Caco-2 (cell line): ENCODE measurements at regions not wholly inside any gene's neighbourhood (a gene's known extent, or its start where the extent isn't known, plus 50 kb on each side); places are given as distances from the start of the nearest gene placed in this dataset.

Experiments
- BruUV-seq: library from RNA; stranded (reverse); fragments of 400-500 nt; replicated peaks from 2 replicates; lab custom pipeline; 2021; lab: Mats Ljungman, UMichigan
- CTCF ChIA-PET: fragments of 300-600 bp; sonication (Branson Sonifier 250); formaldehyde crosslinking; loops from one replicate; lab custom pipeline; 2022; ENCODE audit warnings: antibody characterized with exemption; lab: Charles Lee
- POLR2A ChIA-PET: fragments of 300-600 bp; sonication (Branson Sonifier 250); formaldehyde crosslinking; loops from one replicate; lab custom pipeline; 2022; ENCODE audit warnings: antibody characterized with exemption; lab: Charles Lee
- DNase-seq, 2 experiments: peaks; one replicate each; pipeline versions ENCODE4 v3.0.0 to v3.0.0-alpha.2; 2020 to 2022
- H3K27me3 ChIP-seq: replicated peaks from 2 replicates; pipeline ENCODE4 v1.6.0; 2011; ENCODE audit warnings: low read length; ENCODE audit not compliant: control insufficient read depth, insufficient read depth
- H3K36me3 ChIP-seq: 2 replicates; pipeline ENCODE4 v1.5.1; 2011; ENCODE audit warnings: low read length; ENCODE audit not compliant: control insufficient read depth, insufficient read depth
- H3K4me1 ChIP-seq: fragments of 250-450 bp; sonication (Bioruptor Pico); 2 replicates; pipeline ENCODE4 v1.5.1; 2020; ENCODE audit warnings: mild to moderate bottlenecking
- H3K4me3 ChIP-seq: 2 replicates; pipeline ENCODE4 v1.5.1; 2011; ENCODE audit warnings: low read depth, mild to moderate bottlenecking, control low read depth, low read length
- H3K9me3 ChIP-seq: fragments of 250-450 bp; sonication (Bioruptor Pico); 2 replicates; pipeline ENCODE4 v1.5.1; 2020; ENCODE audit warnings: mild to moderate bottlenecking, moderate library complexity
- H3K27ac Mint-ChIP-seq: one replicate; pipeline ENCODE4 v1.8.0; 2022; ENCODE audit warnings: mixed read lengths; ENCODE audit not compliant: unreplicated experiment
- H3K27me3 Mint-ChIP-seq: one replicate; pipeline ENCODE4 v1.8.0; 2022; ENCODE audit warnings: mixed read lengths; ENCODE audit not compliant: insufficient read depth, unreplicated experiment
- H3K36me3 Mint-ChIP-seq: one replicate; pipeline ENCODE4 v1.8.0; 2022; ENCODE audit warnings: mild to moderate bottlenecking, mixed read lengths; ENCODE audit not compliant: insufficient read depth, unreplicated experiment
- H3K4me1 Mint-ChIP-seq: one replicate; pipeline ENCODE4 v1.8.0; 2022; ENCODE audit warnings: low read depth, mixed read lengths; ENCODE audit not compliant: unreplicated experiment
- H3K4me3 Mint-ChIP-seq: one replicate; pipeline ENCODE4 v1.8.0; 2022; ENCODE audit warnings: mild to moderate bottlenecking, moderate library complexity, mixed read lengths; ENCODE audit not compliant: unreplicated experiment
- H3K9me3 Mint-ChIP-seq: one replicate; pipeline ENCODE4 v1.8.0; 2022; ENCODE audit warnings: mixed read lengths; ENCODE audit not compliant: unreplicated experiment
- intact Hi-C: fragments of 100-400 bp; cut with micrococcal nuclease; formaldehyde crosslinking; loops from one replicate; pipeline ENCODE4 v1.10.0; 2022; ENCODE audit not compliant: unreplicated experiment
- TF ChIP-seq, protein P1 (sequence below), 2 experiments: fragments of 200-600 bp in 1 of 2; IDR thresholded peaks; 1 replicate in 1 of 2; 2 replicates in 1 of 2; pipeline versions ENCODE4 v1.5.1 to v1.8.0; 2011 to 2022; ENCODE audit warnings: antibody characterized with exemption in 1 of 2, control low read depth in 1 of 2, inconsistent platforms in 1 of 2, low read depth in 1 of 2, low read length in 1 of 2, mild to moderate bottlenecking in 1 of 2, moderate library complexity in 1 of 2; ENCODE audit not compliant: insufficient read depth in 1 of 2, severe bottlenecking in 1 of 2, unreplicated experiment in 1 of 2

DNA sequence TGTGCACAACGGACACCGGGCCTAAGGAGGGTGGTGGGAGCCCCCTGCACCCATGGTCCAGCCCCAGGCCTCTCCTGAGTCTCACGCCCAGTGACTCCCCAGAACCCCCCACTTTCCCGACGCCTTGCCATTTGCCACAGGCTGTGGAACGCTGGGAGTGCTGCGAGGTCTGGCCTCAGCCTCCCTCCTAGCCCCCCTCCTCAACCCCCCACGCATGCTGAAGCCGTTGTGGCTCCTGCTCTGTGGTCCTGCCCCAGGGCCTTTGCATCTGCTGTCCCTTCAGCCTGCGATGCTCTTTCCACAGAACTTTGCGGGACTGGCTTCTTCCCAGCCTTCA lies 226.0 kb upstream of the GSE1 start:
- intact Hi-C loops = no loop called here
- TF ChIP-seq, protein P1, sequence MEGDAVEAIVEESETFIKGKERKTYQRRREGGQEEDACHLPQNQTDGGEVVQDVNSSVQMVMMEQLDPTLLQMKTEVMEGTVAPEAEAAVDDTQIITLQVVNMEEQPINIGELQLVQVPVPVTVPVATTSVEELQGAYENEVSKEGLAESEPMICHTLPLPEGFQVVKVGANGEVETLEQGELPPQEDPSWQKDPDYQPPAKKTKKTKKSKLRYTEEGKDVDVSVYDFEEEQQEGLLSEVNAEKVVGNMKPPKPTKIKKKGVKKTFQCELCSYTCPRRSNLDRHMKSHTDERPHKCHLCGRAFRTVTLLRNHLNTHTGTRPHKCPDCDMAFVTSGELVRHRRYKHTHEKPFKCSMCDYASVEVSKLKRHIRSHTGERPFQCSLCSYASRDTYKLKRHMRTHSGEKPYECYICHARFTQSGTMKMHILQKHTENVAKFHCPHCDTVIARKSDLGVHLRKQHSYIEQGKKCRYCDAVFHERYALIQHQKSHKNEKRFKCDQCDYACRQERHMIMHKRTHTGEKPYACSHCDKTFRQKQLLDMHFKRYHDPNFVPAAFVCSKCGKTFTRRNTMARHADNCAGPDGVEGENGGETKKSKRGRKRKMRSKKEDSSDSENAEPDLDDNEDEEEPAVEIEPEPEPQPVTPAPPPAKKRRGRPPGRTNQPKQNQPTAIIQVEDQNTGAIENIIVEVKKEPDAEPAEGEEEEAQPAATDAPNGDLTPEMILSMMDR (IDR thresholded peaks at IDR 0.05; ENCODE audit: insufficient read depth in 1 of 2, low read depth in 1 of 2, low read length in 1 of 2, severe bottlenecking in 1 of 2, unreplicated experiment in 1 of 2) = no peak
- no peaks in the 10 kb centered on the region for H3K9me3 ChIP-seq
- no TSS peak for BruUV-seq
- Mint-ChIP-seq H3K9me3 (peaks cover 25% of the 10 kb centered on the region), H3K27me3 (no peaks in the 10 kb centered on the region), H3K27ac (no peak overlapping the region), H3K4me3 (no peak overlapping the region), H3K4me1 (peaks cover 23% of the 10 kb centered on the region), H3K36me3 (peaks cover 10% of the 10 kb centered on the region)
- H3K4me1 ChIP-seq = peaks cover 30% of the 10 kb centered on the region
- DNase-seq = peak in 1 of 2 experiments; percentile 30
- no peaks in the 10 kb centered on the region for H3K27me3 ChIP-seq
- ChIA-PET POLR2A (no interaction called here), CTCF (no interaction called here)
- no peaks in the 10 kb centered on the region for H3K36me3 ChIP-seq
- no peak overlapping the region for H3K4me3 ChIP-seq

DNA sequence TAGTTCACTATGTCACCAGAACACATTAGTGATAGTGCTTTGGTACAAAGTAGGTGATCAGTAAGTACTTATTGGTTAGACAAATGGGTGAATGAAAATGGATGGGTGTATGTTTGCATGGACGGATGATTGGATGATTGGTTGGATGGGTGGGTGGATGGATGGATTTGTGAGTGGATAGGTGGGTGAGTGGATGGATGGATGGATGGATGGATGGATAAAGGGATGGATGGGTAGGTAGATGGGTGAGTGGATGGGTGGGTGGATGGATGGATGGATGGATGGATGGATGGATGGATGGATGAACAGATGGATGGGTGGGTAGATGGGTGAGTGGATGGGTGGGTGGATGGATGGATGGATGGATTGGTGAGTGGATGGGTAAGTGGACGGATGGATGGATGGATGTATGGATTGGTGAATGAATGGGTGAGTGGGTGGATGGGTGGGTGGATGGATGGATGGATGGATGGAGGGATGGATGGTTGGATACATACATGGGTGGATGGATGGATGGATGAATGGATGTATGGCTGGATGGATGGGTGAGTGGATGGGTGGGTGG lies 225.3 kb upstream of the GSE1 start:
- BruUV-seq = no TSS peak
- H3K4me1 Mint-ChIP-seq = peaks cover 19% of the 10 kb centered on the region
- Histone ChIP-seq H3K9me3 (no peaks in the 10 kb centered on the region), H3K4me3 (no peak overlapping the region), H3K36me3 (no peaks in the 10 kb centered on the region), H3K27me3 (no peaks in the 10 kb centered on the region), H3K4me1 (peaks cover 30% of the 10 kb centered on the region)
- peaks cover 23% of the 10 kb centered on the region for H3K9me3 Mint-ChIP-seq
- H3K36me3 Mint-ChIP-seq = peaks cover 10% of the 10 kb centered on the region
- POLR2A ChIA-PET = no interaction called here
- intact Hi-C loops = no loop called here
- CTCF ChIA-PET = no interaction called here
- no peaks in the 10 kb centered on the region for H3K27me3 Mint-ChIP-seq
- TF ChIP-seq, protein P1 (IDR thresholded peaks at IDR 0.05; ENCODE audit: insufficient read depth in 1 of 2, low read depth in 1 of 2, low read length in 1 of 2, severe bottlenecking in 1 of 2, unreplicated experiment in 1 of 2) = no peak
- no peak overlapping the region for H3K27ac Mint-ChIP-seq
- peak in 1 of 2 experiments; percentile 11 for DNase-seq
- no peak overlapping the region for H3K4me3 Mint-ChIP-seq

DNA sequence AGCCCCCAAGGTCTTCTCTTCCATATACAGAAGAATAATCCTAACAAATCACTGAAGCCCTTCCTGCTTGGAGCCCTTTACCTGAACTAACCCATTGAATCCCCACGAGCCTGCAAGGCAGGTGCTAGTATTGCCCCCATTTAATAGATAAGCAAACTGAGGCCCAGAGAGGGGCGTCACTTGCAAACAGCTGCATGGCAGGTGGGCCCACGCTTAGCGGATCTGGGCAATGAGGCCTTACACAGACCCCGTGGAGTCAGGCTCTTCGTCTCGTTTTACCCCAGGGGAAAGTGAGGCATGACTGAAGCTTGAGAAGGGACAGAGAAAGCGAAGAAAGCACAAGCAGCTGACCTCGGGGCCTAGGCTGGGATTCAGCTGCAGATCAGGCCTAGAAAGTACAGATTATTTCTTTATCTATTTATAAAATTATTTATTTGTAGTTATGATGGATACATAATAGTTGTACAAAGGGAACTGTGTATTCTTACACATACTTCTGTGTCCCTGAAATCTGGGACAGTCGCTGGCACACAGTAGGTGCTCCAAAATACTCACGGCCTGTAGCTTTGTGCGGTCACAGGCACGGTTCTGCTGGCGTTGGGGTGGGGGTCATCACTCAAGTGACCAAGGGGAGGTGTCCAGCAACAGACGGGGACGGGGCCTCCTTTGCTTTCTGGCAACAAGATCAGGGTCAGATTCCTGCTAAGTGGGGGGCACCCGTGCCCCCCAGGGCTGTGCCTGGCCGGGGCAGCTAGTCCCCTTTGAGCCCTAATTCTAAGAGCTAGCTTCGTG lies 223.2 kb upstream of the GSE1 start:
- peak overlapping the region; percentile 72 for H3K27ac Mint-ChIP-seq
- Histone ChIP-seq H3K36me3 (no peaks in the 10 kb centered on the region), H3K4me3 (no peak overlapping the region), H3K27me3 (no peaks in the 10 kb centered on the region), H3K9me3 (no peaks in the 10 kb centered on the region), H3K4me1 (peaks cover 28% of the 10 kb centered on the region)
- peaks cover 13% of the 10 kb centered on the region for H3K9me3 Mint-ChIP-seq
- H3K27me3 Mint-ChIP-seq = no peaks in the 10 kb centered on the region
- intact Hi-C loops = loop anchor here (1.0 to 2.0 kb wide), 5 partner anchors 21 to 115 kb away; no protein-coding TSS in a partner anchor
- ChIA-PET CTCF (interaction anchor here (0.6 to 1.8 kb wide), 16 partner anchors 26 to 701 kb away, joined by 3 to 13 read pairs (median 5); no protein-coding TSS in a partner anchor), POLR2A (interaction anchor here (0.6 to 1.5 kb wide), 4 partner anchors 33 to 232 kb away, joined by 3 to 6 read pairs (median 3); no protein-coding TSS in a partner anchor)
- TF ChIP-seq, protein P1 (IDR thresholded peaks at IDR 0.05; ENCODE audit: insufficient read depth in 1 of 2, low read depth in 1 of 2, low read length in 1 of 2, severe bottlenecking in 1 of 2, unreplicated experiment in 1 of 2) = no peak
- peaks cover 10% of the 10 kb centered on the region for H3K36me3 Mint-ChIP-seq
- peak overlapping the region; percentile 42 for H3K4me3 Mint-ChIP-seq
- peak in 1 of 2 experiments; percentile 40 for DNase-seq
- peaks cover 13% of the 10 kb centered on the region for H3K4me1 Mint-ChIP-seq
- TSS peak; percentile 86 for BruUV-seq
